Central memory CD4-positive, alpha-beta T cell (primary cell): ENCODE measurements at regions not wholly inside any gene's neighbourhood (a gene's known extent, or its start where the extent isn't known, plus 50 kb on each side); places are given as distances from the start of the nearest gene placed in this dataset.
"Not testable (repeated sequence)": the region's sequence is repeated elsewhere in the genome, so short reads cannot be mapped to it uniquely, and the experiment has no call there.

Experiments used
- DNase-seq: peaks from one replicate; pipeline ENCODE4 v3.0.0; 2022

- DNase-seq: not testable (repeated sequence)
These were observed 59.2 kb downstream of the CXorf49B start for GRCh38 chrX:71822314-71822713.

GRCh38 chrX:71823391-71824057 is 60.4 kb downstream of the CXorf49B start:
- DNase-seq: no peak

- DNase-seq: no peak
These were observed 64.9 kb downstream of the CXorf49B start for GRCh38 chrX:71828086-71828485.

- DNase-seq: not testable (repeated sequence)
These were observed 72.6 kb upstream of the NHSL2 start for GRCh38 chrX:71838092-71838491.

- no peak for DNase-seq
These were observed 64.2 kb upstream of the NHSL2 start for GRCh38 chrX:71846429-71846828.

- DNase-seq: no peak
These were observed 58.5 kb upstream of the NHSL2 start for GRCh38 chrX:71852182-71852581.

- DNase-seq: peak; percentile 21
These were observed 51.0 kb upstream of the NHSL2 start for GRCh38 chrX:71859637-71860036.
